Esophagus muscularis mucosa (tissue), 4 donors: ENCODE measurements at regions not wholly inside any gene's neighbourhood (a gene's known extent, or its start where the extent isn't known, plus 50 kb on each side); places are given as distances from the start of the nearest gene placed in this dataset.

Source experiments
- DNase-seq: peaks from one replicate; pipeline ENCODE4 v3.0.0-alpha.2; 2017; ENCODE audit errors: extremely low spot score
- H3K27ac ChIP-seq, 4 donors: fragments of 200-600 bp; sonication (generic); replicated peaks in 1 of 4; 1 replicate in 3 of 4; 2 replicates in 1 of 4; pipeline ENCODE4 v1.5.1; 2016 to 2019; ENCODE audit warnings: mild to moderate bottlenecking in 1 of 4
- H3K27me3 ChIP-seq, 4 donors: fragments of 200-600 bp; sonication (generic); one replicate each; pipeline versions ENCODE4 v1.5.1 to v1.6.0; 2016 to 2019
- H3K36me3 ChIP-seq, 4 donors: fragments of 200-600 bp; sonication (generic); one replicate each; pipeline ENCODE4 v1.5.1; 2016 to 2019
- H3K4me1 ChIP-seq, 4 donors: fragments of 200-600 bp; sonication (generic); one replicate each; pipeline ENCODE4 v1.5.1; 2016 to 2019
- H3K4me3 ChIP-seq, 4 donors: fragments of 200-600 bp; sonication (generic); 1 replicate in 2 of 4; 2 replicates in 2 of 4; pipeline ENCODE4 v1.5.1; 2016 to 2019; ENCODE audit warnings: mild to moderate bottlenecking in 4 of 4, moderate library complexity in 1 of 4
- H3K9me3 ChIP-seq, 4 donors: fragments of 200-600 bp; sonication (generic); 1 replicate in 3 of 4; 2 replicates in 1 of 4; pipeline ENCODE4 v1.5.1; 2016 to 2019
- CTCF ChIP-seq, 3 experiments: fragments of 200-600 bp in 2 of 3; fragments of 450-650 bp in 1 of 3; sonication (generic) in 2 of 3; IDR thresholded peaks; one replicate each; pipeline ENCODE4 v1.5.1; 2017 to 2019; ENCODE audit warnings: antibody characterized with exemption in 3 of 3, mild to moderate bottlenecking in 2 of 3, moderate library complexity in 1 of 3
- EP300 ChIP-seq: sonication (generic); formaldehyde crosslinking; IDR thresholded peaks from one replicate; pipeline ENCODE4 v1.6.1; 2017; ENCODE audit warnings: antibody characterized with exemption
- POLR2A ChIP-seq: fragments of 450-650 bp; IDR thresholded peaks from one replicate; pipeline ENCODE4 v1.6.1; 2017; ENCODE audit warnings: antibody characterized with exemption, moderate library complexity, mild to moderate bottlenecking, low read depth
- POLR2AphosphoS5 ChIP-seq, 2 donors: sonication (generic); formaldehyde crosslinking; IDR thresholded peaks; one replicate each; pipeline ENCODE4 v1.6.1; 2017; ENCODE audit warnings: antibody characterized with exemption in 2 of 2
- WGBS: methylation state at CpG from one replicate; pipeline ENCODE4 v1.1.5; 2018; 5-methylcytosine and 5-hydroxymethylcytosine counted together
- intact Hi-C: fragments of 100-400 bp; cut with DNase I; formaldehyde crosslinking; loops from one replicate; pipeline ENCODE4 v1.15.1; 2023

- H3K27me3 ChIP-seq, result no peaks in the 10 kb centered on the region
- H3K36me3 ChIP-seq, result no peaks in the 10 kb centered on the region
- no peaks in the 10 kb centered on the region for H3K4me1 ChIP-seq
- TF ChIP-seq POLR2AphosphoS5 (IDR thresholded peaks at IDR 0.05) (no peak), EP300 (no peak), POLR2A (no peak), CTCF (IDR thresholded peaks at IDR 0.05) (no peak)
- no peak for DNase-seq
- peaks cover 0 to 19% (median 13%) of the 10 kb centered on the region in 4 donors for H3K9me3 ChIP-seq
- H3K4me3 ChIP-seq, result no peak overlapping the region
- intact Hi-C loops, result no loop called here
- no peak overlapping the region for H3K27ac ChIP-seq
These were observed 222.1 kb downstream of the PARM1 start for GRCh38 chr4:75154994-75155393.

- DNase-seq, result no peak
- Histone ChIP-seq H3K27ac (no peak overlapping the region), H3K27me3 (no peaks in the 10 kb centered on the region), H3K9me3 (no peaks in the 10 kb centered on the region), H3K36me3 (no peaks in the 10 kb centered on the region), H3K4me3 (no peak overlapping the region), H3K4me1 (peaks cover 0 to 5% (median 2%) of the 10 kb centered on the region in 4 donors)
- TF ChIP-seq POLR2A (no peak), CTCF (IDR thresholded peaks at IDR 0.05) (no peak), POLR2AphosphoS5 (IDR thresholded peaks at IDR 0.05) (no peak), EP300 (no peak)
- WGBS, result 70% methylated on average over 1 of the region's 1 CpG
- intact Hi-C loops, result no loop called here
These were observed 213.3 kb downstream of the PARM1 start for GRCh38 chr4:75146223-75146622.

- peaks cover 0 to 5% (median 2%) of the 10 kb centered on the region in 4 donors for H3K4me1 ChIP-seq
- no peaks in the 10 kb centered on the region for H3K27me3 ChIP-seq
- H3K27ac ChIP-seq, result no peak overlapping the region
- H3K9me3 ChIP-seq, result no peaks in the 10 kb centered on the region
- 75% methylated on average over 1 of the region's 1 CpG for WGBS
- TF ChIP-seq POLR2A (no peak), POLR2AphosphoS5 (IDR thresholded peaks at IDR 0.05) (no peak), CTCF (IDR thresholded peaks at IDR 0.05) (no peak), EP300 (no peak)
- H3K4me3 ChIP-seq, result no peak overlapping the region
- H3K36me3 ChIP-seq, result no peaks in the 10 kb centered on the region
- no peak for DNase-seq
- intact Hi-C loops, result no loop called here
These were observed 211.6 kb downstream of the PARM1 start for GRCh38 chr4:75144475-75144874.

GRCh38 chr4:75142850-75143249, 209.9 kb downstream of the PARM1 start:
- Histone ChIP-seq H3K9me3 (no peaks in the 10 kb centered on the region), H3K27ac (no peak overlapping the region), H3K27me3 (no peaks in the 10 kb centered on the region), H3K4me1 (peaks cover 0 to 5% (median 2%) of the 10 kb centered on the region in 4 donors), H3K4me3 (no peak overlapping the region), H3K36me3 (no peaks in the 10 kb centered on the region)
- TF ChIP-seq POLR2A, result no peak
- no peak for TF ChIP-seq POLR2AphosphoS5 (IDR thresholded peaks at IDR 0.05)
- no peak for TF ChIP-seq CTCF (IDR thresholded peaks at IDR 0.05)
- TF ChIP-seq EP300, result no peak
- WGBS, result 75% methylated on average over 1 of the region's 1 CpG
- no peak for DNase-seq
- intact Hi-C loops, result no loop called here

GRCh38 chr4:75142382-75142781, 209.5 kb downstream of the PARM1 start:
- H3K4me3 ChIP-seq, result no peak overlapping the region
- H3K9me3 ChIP-seq, result no peaks in the 10 kb centered on the region

More at GRCh38 chr4:75142382-75142781, 209.5 kb downstream of the PARM1 start:
- WGBS, result 53% methylated on average over 2 of the region's 2 CpGs
- DNase-seq, result no peak
- no peak for TF ChIP-seq EP300
- no peak for TF ChIP-seq POLR2A
- TF ChIP-seq CTCF (IDR thresholded peaks at IDR 0.05), result no peak
- no peak for TF ChIP-seq POLR2AphosphoS5 (IDR thresholded peaks at IDR 0.05)
- H3K27ac ChIP-seq, result no peak overlapping the region
- H3K27me3 ChIP-seq, result no peaks in the 10 kb centered on the region
- no peaks in the 10 kb centered on the region for H3K36me3 ChIP-seq
- peaks cover 0 to 5% (median 2%) of the 10 kb centered on the region in 4 donors for H3K4me1 ChIP-seq
- intact Hi-C loops, result no loop called here
